DMS53 treated with DMSO at 0.1 percent for 48 hours (cell line): ENCODE measurements at regions not wholly inside any gene's neighbourhood (a gene's known extent, or its start where the extent isn't known, plus 50 kb on each side); places are given as distances from the start of the nearest gene placed in this dataset.
A peak's percentile ranks its signal among the peaks of the same experiment; 100 is the strongest.

Source experiments
- DNase-seq: peaks from one replicate; lab custom pipeline; 2025; ENCODE audit not compliant: unreplicated experiment; lab: John Stamatoyannopoulos, UW

DNA sequence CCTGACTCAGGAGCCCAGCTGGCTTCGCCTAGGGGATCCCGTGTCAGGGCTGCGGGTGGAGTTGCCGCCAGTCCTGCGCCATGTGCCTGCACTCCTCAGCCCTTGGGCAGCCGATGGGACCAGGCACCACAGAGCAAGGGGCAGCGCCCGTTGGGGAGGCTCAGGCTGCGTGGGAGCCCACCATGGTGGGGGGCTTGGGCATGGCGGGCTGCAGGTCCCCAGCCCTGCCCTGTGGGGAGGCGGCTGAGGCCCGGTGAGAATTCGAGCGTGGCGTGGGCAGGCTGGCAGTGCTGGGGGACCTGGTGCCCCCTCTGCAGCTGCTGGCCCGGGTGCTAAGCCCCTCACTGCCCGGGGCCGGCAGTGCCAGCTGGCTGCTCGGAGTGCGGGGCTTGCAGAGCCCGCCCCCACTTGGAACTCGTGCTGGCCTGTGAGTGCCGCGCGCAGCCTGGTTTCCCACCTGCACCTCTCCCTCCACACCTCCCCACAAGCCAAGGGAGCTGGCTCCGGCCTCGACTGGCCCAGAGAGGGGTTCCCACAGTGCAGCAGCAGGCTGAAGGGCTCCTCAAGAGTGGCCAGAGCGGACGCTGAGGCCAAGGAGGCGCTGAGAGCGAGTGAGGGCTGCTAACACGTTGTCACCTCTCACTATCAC, 135.1 kb upstream of the SEL1L start:
- DNase-seq = no peak

- no peak for DNase-seq
Observed at GRCh38 chr14:81669308-81669707, 135.7 kb upstream of the SEL1L start.

GRCh38 chr14:81673930-81674329, 140.3 kb upstream of the SEL1L start:
- DNase-seq = no peak

GRCh38 chr14:81676395-81676794, 142.7 kb upstream of the SEL1L start:
- DNase-seq = no peak

GRCh38 chr14:81676879-81677278, 143.2 kb upstream of the SEL1L start:
- DNase-seq = no peak

- DNase-seq = no peak
Observed at GRCh38 chr14:81677736-81678135, 144.1 kb upstream of the SEL1L start.

- no peak for DNase-seq
Observed at GRCh38 chr14:81679226-81679625, 145.6 kb upstream of the SEL1L start.

- no peak for DNase-seq
Observed at GRCh38 chr14:81681541-81681940, 147.9 kb upstream of the SEL1L start.

GRCh38 chr14:81682134-81682533, 148.5 kb upstream of the SEL1L start:
- no peak for DNase-seq

DNA sequence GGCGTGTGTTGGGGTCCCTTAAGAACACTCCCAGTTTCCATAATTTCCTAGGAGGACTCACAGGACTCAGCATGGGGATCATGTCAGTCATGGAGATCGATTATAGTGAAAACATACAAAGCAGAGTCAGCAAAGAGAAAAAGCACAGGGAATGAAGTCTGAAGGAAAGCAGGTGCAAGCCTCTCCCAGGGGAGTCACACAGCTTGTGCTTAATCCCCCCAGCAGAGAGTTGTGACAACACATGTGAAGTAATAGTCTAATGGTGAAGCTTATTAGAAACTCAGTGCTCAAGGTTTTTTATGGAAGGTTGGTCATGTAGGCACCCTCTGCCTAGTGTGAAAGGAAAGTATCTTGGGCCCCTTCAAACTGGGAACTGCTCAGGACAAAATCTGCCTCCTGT, 149.0 kb upstream of the SEL1L start:
- DNase-seq = no peak

DNA sequence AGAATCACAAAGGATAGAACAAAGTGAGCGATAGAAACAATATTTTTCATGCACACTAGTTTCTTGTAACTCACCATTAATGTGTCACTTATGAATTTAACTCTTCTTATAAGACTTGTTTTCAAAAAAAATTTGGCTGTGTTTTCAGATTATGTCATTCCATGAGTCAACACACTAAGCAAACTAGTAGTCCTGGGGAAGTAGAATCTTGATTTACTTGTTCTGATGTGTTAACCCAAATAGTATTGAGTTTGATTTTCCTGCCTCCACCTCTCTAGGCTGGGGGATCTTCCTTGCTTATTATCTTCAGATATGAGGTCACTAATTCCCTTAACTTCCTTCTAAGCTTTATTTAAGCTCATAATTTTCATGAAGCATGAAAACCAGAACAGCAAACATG, 151.0 kb upstream of the SEL1L start:
- DNase-seq = no peak

- no peak for DNase-seq
Observed at GRCh38 chr14:81686512-81686911, 152.9 kb upstream of the SEL1L start.

GRCh38 chr14:81691931-81692330, 158.3 kb upstream of the SEL1L start:
- DNase-seq = no peak

DNA sequence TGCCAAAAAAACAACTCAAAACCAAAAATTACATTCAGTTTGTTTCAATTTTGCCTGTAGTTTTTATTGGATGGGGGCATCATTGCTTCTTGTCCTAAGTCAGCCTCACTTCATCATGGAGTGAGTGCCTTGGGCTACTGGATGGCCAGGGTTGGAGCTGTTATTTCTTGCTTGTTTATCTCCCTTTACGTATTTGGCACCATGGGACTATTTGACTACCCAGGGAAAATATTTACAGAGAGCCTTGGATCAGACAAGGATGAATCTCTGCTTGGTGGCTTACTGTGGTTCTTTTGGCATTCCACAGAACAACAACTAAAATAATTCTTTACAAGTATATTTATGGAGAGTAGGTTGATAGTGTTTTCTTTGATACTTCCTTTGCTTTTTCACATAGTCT, 160.8 kb upstream of the SEL1L start:
- DNase-seq = no peak

GRCh38 chr14:81709681-81710080, 176.0 kb upstream of the SEL1L start:
- DNase-seq = no peak

DNA sequence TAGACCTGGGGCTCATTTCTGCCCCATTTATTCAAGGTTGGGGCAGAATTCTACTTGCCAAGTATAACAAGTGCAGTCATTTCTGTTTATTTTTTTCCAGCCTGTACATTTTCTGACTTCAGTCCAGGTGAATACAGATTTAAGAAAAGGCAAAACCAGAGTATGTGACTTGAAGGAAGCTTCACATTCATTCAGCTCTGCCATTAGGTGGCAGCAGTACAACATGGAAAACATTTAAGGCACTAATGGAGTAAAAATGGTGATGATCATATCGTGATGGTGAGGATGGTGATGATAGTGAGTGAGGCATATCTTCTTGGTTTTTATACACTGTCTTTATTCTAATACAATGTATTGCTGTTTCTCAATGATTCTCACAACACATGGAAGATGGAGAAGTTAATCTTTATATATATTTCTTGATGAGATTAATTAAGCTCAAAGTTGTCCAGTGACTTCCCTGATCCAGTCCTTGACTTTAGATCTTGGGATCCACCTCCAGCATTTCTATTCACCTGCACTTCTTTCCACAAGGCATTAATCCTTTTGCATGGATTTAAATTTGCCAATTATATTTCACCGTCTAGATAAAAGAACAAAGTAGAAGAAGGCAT, 176.7 kb upstream of the SEL1L start:
- peak; percentile 32 for DNase-seq

GRCh38 chr14:81715731-81716130, 182.1 kb upstream of the SEL1L start:
- DNase-seq = no peak

GRCh38 chr14:81716953-81717352, 183.3 kb upstream of the SEL1L start:
- no peak for DNase-seq

DNA sequence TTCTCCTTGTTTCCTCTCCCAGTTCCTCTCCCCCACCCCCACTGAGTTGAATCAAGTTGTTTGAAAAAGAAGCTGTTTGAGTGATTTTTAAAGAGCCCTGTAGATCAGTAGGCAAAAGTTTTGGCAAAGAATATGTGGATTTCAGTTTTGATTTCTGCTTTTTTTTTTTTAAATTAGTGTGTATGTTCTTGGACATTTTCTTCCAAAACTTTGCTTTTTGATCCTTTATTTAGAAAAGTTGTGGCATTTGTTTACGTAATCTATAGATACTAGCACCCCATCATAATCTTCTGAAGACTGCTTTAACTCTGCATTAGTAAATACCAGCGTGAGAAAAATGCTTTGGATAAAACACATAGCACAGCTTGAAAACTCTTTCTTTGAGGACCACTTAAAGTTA, 190.3 kb upstream of the SEL1L start:
- no peak for DNase-seq

- peak; percentile 29 for DNase-seq
Observed at GRCh38 chr14:81727218-81727617, 193.6 kb upstream of the SEL1L start.

- DNase-seq = no peak
Observed at GRCh38 chr14:81728447-81728846, 194.8 kb upstream of the SEL1L start.

GRCh38 chr14:81729622-81730021, 196.0 kb upstream of the SEL1L start:
- DNase-seq = no peak

- no peak for DNase-seq
Observed at GRCh38 chr14:81737938-81738337, 204.3 kb upstream of the SEL1L start.
